ENCODE measurements at regions not wholly inside any gene's neighbourhood (a gene's known extent, or its start where the extent isn't known, plus 50 kb on each side); places are given as distances from the start of the nearest gene placed in this dataset.

GRCh38 chr17:13384626-13385025 lies 217.1 kb downstream of the HS3ST3A1 start:
- H2AFZ ChIP-seq: no peak overlapping the region
- H3K4me2 ChIP-seq: no peak overlapping the region
- H3K9me3 Mint-ChIP-seq: no peaks in the 10 kb centered on the region
- ATAC-seq (no peak), DNase-seq (ENCODE audit: low spot score) (no peak)
- no peaks in the 10 kb centered on the region for H3K4me1 ChIP-seq (ENCODE audit: insufficient read depth)
- no peaks in the 10 kb centered on the region; the same call in 1 of the 2 replicates for H4K20me1 ChIP-seq (replicated peaks; ENCODE audit: insufficient read depth)
- no peaks in the 10 kb centered on the region for H3K27me3 ChIP-seq (ENCODE audit: insufficient read depth)
- H3K27ac Mint-ChIP-seq: no peak overlapping the region
- H3K4me1 Mint-ChIP-seq: no peaks in the 10 kb centered on the region
- H3F3A ChIP-seq (replicated peaks; ENCODE audit: low read depth): no peaks in the 10 kb centered on the region
- H3K4me3 ChIP-seq: no peak overlapping the region
- TF ChIP-seq EZH2 (IDR thresholded peaks at IDR 0.05; ENCODE audit: low read depth, unreplicated experiment): no peak
- no peak for TF ChIP-seq STAT1 (IDR thresholded peaks at IDR 0.05; ENCODE audit: unreplicated experiment)
- no peak for TF ChIP-seq NANOG (IDR thresholded peaks at IDR 0.05; ENCODE audit: borderline replicate concordance)
- TF ChIP-seq, protein P1, sequence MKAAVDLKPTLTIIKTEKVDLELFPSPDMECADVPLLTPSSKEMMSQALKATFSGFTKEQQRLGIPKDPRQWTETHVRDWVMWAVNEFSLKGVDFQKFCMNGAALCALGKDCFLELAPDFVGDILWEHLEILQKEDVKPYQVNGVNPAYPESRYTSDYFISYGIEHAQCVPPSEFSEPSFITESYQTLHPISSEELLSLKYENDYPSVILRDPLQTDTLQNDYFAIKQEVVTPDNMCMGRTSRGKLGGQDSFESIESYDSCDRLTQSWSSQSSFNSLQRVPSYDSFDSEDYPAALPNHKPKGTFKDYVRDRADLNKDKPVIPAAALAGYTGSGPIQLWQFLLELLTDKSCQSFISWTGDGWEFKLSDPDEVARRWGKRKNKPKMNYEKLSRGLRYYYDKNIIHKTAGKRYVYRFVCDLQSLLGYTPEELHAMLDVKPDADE (IDR thresholded peaks at IDR 0.05): no peak
- TF ChIP-seq, protein P2, sequence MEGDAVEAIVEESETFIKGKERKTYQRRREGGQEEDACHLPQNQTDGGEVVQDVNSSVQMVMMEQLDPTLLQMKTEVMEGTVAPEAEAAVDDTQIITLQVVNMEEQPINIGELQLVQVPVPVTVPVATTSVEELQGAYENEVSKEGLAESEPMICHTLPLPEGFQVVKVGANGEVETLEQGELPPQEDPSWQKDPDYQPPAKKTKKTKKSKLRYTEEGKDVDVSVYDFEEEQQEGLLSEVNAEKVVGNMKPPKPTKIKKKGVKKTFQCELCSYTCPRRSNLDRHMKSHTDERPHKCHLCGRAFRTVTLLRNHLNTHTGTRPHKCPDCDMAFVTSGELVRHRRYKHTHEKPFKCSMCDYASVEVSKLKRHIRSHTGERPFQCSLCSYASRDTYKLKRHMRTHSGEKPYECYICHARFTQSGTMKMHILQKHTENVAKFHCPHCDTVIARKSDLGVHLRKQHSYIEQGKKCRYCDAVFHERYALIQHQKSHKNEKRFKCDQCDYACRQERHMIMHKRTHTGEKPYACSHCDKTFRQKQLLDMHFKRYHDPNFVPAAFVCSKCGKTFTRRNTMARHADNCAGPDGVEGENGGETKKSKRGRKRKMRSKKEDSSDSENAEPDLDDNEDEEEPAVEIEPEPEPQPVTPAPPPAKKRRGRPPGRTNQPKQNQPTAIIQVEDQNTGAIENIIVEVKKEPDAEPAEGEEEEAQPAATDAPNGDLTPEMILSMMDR (conservative IDR thresholded peaks at IDR 0.05; ENCODE audit: low read depth in 2 of 2): no peak
- no peak for TF ChIP-seq JUNB (IDR thresholded peaks at IDR 0.05; ENCODE audit: unreplicated experiment)
- TF ChIP-seq POLR2AphosphoS5 (IDR thresholded peaks at IDR 0.05; ENCODE audit: low read depth): no peak
- no peak for TF ChIP-seq ZNF462 (CRISPR knock-in tag; IDR thresholded peaks at IDR 0.05)
- TF ChIP-seq REST (IDR thresholded peaks at IDR 0.05; ENCODE audit: unreplicated experiment): no peak
- no peak for TF ChIP-seq ZNF331 (CRISPR knock-in tag; IDR thresholded peaks at IDR 0.05; ENCODE audit: low read depth)
- no peak for TF ChIP-seq CREB1 (CRISPR knock-in tag; IDR thresholded peaks at IDR 0.05; ENCODE audit: low read depth)
- TF ChIP-seq ZNF114 (CRISPR knock-in tag; IDR thresholded peaks at IDR 0.05): no peak
- no peak for TF ChIP-seq EZH2phosphoT487 (IDR thresholded peaks at IDR 0.05; ENCODE audit: unreplicated experiment)
- peaks cover 7% of the 10 kb centered on the region for H3K27me3 Mint-ChIP-seq (ENCODE audit: insufficient read depth, low read depth, poor library complexity)
- no peaks in the 10 kb centered on the region for H3K36me3 ChIP-seq (ENCODE audit: insufficient read depth)
- H3K36me3 Mint-ChIP-seq (ENCODE audit: low read depth): no peaks in the 10 kb centered on the region
- H3K4me3 Mint-ChIP-seq: no peak overlapping the region
- no peak overlapping the region for H3K27ac ChIP-seq (ENCODE audit: low read depth)
- 0 out of 2 replicates have a peak, but pooled peaks cover 5% of the 10 kb centered on the region for H3K9me2 ChIP-seq (ENCODE audit: insufficient read depth)
- H3K79me2 ChIP-seq (replicated peaks; ENCODE audit: insufficient read depth): no peaks in the 10 kb centered on the region
